GM12875 (cell line): ENCODE measurements at regions not wholly inside any gene's neighbourhood (a gene's known extent, or its start where the extent isn't known, plus 50 kb on each side); places are given as distances from the start of the nearest gene placed in this dataset.

ENCODE experiments used
- H3K4me3 ChIP-seq: one replicate; pipeline ENCODE4 v1.5.1; 2011; ENCODE audit warnings: low read depth, low read length, control low read depth
- TF ChIP-seq, protein P1 (sequence below): IDR thresholded peaks from 2 replicates; pipeline ENCODE4 v1.5.1; 2011; ENCODE audit warnings: low read depth, mild to moderate bottlenecking, control low read depth, inconsistent platforms, low read length, moderate library complexity, borderline replicate concordance; ENCODE audit not compliant: insufficient read depth

DNA sequence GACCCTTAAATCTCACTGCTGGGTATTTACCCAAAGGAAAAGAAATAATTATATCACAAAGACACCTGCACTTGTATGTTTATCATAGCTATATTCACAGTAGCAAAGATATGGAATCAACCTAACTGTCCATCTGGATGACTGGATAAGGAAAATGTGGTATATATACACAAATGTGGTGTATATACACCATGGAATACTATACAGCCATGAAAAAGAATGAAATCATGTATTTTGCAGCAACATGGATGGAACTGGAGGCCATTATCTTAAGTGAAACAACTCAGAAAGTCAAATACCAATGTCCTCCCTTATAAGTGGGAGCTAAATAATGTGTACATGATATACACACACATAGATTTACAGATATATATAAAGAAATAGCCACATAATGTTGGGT lies 168.2 kb downstream of the SH2D4B start:
- no peak overlapping the region for H3K4me3 ChIP-seq
- TF ChIP-seq, protein P1, sequence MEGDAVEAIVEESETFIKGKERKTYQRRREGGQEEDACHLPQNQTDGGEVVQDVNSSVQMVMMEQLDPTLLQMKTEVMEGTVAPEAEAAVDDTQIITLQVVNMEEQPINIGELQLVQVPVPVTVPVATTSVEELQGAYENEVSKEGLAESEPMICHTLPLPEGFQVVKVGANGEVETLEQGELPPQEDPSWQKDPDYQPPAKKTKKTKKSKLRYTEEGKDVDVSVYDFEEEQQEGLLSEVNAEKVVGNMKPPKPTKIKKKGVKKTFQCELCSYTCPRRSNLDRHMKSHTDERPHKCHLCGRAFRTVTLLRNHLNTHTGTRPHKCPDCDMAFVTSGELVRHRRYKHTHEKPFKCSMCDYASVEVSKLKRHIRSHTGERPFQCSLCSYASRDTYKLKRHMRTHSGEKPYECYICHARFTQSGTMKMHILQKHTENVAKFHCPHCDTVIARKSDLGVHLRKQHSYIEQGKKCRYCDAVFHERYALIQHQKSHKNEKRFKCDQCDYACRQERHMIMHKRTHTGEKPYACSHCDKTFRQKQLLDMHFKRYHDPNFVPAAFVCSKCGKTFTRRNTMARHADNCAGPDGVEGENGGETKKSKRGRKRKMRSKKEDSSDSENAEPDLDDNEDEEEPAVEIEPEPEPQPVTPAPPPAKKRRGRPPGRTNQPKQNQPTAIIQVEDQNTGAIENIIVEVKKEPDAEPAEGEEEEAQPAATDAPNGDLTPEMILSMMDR = no peak

DNA sequence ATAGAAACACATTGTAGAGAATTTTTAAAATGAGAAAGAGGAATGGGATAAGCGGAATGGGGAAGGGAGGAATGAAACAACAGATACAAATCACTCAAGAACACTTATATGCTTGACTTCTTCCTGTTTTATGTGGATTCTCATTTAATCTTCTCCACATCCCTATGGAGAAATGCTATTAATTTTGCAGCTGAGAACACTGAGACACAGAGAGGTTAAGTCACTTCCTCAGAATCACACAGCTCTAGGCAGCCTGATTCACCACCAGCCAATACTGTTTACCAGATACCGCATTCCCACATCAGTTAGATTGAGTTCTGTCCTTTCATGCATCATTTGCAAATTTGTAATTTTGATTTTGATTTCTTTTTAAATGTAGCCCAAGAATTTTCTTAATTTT lies 170.5 kb downstream of the SH2D4B start:
- TF ChIP-seq, protein P1 = no peak
- H3K4me3 ChIP-seq = no peak overlapping the region

DNA sequence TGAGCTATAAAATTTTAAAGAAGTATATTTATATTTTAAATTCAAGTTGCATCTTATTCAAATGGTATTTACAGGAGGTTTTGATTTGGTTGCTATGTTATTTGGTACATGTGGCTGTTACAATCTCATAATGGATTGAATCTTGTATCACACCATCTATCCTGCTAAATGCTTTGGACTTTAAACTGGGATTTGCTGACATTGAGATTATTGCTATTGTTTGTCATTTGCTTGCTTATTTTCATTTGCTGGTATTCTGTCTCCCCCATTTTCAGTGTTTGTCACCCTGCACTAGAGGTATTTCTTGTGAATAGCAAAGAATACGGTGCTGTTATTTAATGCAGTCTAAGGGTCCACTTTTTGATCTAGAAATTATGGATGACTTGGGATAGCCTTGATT lies 171.1 kb downstream of the SH2D4B start:
- H3K4me3 ChIP-seq = no peak overlapping the region
- TF ChIP-seq, protein P1 = no peak

DNA sequence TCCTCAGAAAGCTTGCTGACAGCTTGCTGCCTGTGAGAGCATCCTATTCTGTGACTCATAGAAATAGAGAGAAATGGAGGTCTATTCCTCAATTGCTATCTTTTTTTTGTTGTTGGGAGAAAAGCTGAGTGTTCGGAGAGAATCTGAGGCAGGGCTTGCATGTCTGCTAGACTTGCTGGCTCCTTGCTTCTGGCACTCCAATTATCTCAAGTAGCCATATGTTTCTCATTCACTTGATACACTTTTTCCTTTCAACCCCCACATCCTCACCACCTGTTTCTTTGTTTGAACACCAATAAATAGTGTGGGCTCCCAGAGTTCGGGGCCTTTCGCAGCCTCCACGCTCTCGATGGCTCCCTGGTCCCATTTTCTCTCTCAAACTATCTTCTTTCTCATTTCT lies 172.2 kb downstream of the SH2D4B start:
- TF ChIP-seq, protein P1 = no peak
- no peak overlapping the region for H3K4me3 ChIP-seq

DNA sequence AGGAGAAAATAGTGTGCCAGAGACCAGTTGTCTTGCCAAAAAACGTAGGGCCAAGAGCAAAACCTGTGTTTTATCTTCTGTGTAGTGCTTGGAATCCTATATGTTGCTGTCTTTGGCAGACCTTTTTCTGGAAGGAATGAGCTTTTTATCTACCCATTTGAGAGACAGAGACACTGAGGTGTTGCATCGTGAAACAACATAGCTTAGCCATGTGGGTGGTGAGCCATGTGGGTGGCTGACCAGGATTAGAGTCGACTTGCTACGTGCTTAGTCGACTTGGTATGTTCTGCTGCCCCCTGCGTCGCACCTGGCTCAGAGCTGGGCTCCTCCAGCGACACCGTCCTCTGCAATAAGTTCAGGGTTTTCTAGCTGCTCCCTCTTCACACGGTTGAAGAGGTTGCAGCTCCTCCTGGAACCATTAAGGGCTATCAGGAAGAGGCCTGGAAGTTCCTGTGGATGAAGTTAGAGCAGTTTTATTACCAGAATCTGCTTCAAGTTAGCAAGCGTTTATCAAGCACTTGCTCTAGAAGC lies 175.8 kb downstream of the SH2D4B start:
- TF ChIP-seq, protein P1 = no peak
- no peak overlapping the region for H3K4me3 ChIP-seq

DNA sequence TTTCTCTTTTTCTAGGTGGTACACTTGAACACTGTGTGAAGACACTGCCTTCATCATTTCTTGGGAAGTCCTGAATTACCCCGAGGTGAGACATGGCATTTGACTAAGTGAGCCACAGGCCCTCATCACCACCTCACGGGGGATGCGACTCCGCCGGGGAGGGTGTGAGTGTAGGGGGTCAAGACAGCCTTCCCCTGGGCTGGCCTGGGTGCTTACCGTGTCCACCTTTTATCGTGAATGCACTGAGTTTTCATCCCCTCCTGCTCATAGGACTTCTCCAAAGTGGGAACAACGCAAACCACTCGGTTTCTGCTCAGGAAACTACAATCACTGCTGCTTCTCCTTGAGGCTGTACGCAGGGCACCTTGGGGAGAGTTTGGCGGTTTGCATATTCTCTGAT lies 176.9 kb downstream of the SH2D4B start:
- TF ChIP-seq, protein P1 = no peak
- H3K4me3 ChIP-seq = no peak overlapping the region

DNA sequence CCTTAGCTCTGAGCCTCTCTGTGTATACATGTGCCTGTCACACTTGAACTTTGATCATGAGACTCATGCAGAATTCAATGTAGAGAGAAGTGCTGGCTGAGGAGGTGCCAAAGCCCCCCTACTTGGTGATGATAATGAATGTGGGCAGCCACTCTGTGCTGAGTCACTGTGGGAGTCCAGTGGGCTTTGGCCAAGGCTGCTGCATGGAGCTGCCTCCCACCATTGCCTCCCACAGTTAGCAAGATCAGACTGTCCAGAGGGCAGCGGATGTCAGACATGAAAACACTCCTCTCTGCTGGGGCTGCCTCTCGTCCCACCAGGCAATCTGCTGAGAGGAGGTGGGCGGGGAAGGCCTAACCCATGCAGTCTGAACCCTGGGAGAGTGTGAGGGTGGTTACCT lies 180.3 kb downstream of the SH2D4B start:
- TF ChIP-seq, protein P1 = no peak
- no peak overlapping the region for H3K4me3 ChIP-seq
